ENCODE measurements at regions not wholly inside any gene's neighbourhood (a gene's known extent, or its start where the extent isn't known, plus 50 kb on each side); places are given as distances from the start of the nearest gene placed in this dataset.

GRCh38 chr12:114826244-114826643 is 142.3 kb upstream of the TBX3 start:
- Histone ChIP-seq H3K9ac (ENCODE audit: low read length in 5 of 5) (no peak overlapping the region), H3K27me3 (ENCODE audit: control insufficient read depth in 5 of 5, insufficient read depth in 4 of 5, low read length in 5 of 5) (peaks cover 0 to 4% (median 0%) of the 10 kb centered on the region in 5 donors), H3K4me3 (ENCODE audit: low read depth in 1 of 5, low read length in 5 of 5) (no peak overlapping the region), H3K36me3 (ENCODE audit: control insufficient read depth in 5 of 5, insufficient read depth in 5 of 5, low read length in 5 of 5) (no peaks in the 10 kb centered on the region), H3K4me1 (ENCODE audit: control insufficient read depth in 5 of 5, insufficient read depth in 5 of 5, low read length in 5 of 5) (no peaks in the 10 kb centered on the region), H3K27ac (ENCODE audit: low read depth, low read length) (no peak overlapping the region), H3K9me3 (ENCODE audit: control insufficient read depth in 5 of 5, low read length in 5 of 5) (no peaks in the 10 kb centered on the region)

GRCh38 chr12:114823724-114824123 is 139.7 kb upstream of the TBX3 start:
- no peak overlapping the region for H3K9ac ChIP-seq (ENCODE audit: low read length in 5 of 5)
- H3K27me3 ChIP-seq (ENCODE audit: control insufficient read depth in 5 of 5, insufficient read depth in 4 of 5, low read length in 5 of 5), result peaks cover 0 to 3% (median 0%) of the 10 kb centered on the region in 5 donors
- H3K4me1 ChIP-seq (ENCODE audit: control insufficient read depth in 5 of 5, insufficient read depth in 5 of 5, low read length in 5 of 5), result no peaks in the 10 kb centered on the region
- no peaks in the 10 kb centered on the region for H3K9me3 ChIP-seq (ENCODE audit: control insufficient read depth in 5 of 5, low read length in 5 of 5)
- no peak overlapping the region for H3K27ac ChIP-seq (ENCODE audit: low read depth, low read length)
- no peaks in the 10 kb centered on the region for H3K36me3 ChIP-seq (ENCODE audit: control insufficient read depth in 5 of 5, insufficient read depth in 5 of 5, low read length in 5 of 5)
- H3K4me3 ChIP-seq (ENCODE audit: low read depth in 1 of 5, low read length in 5 of 5), result no peak overlapping the region

- peaks cover 0 to 6% (median 0%) of the 10 kb centered on the region in 5 donors for H3K27me3 ChIP-seq (ENCODE audit: control insufficient read depth in 5 of 5, insufficient read depth in 4 of 5, low read length in 5 of 5)
- no peak overlapping the region for H3K9ac ChIP-seq (ENCODE audit: low read length in 5 of 5)
- H3K9me3 ChIP-seq (ENCODE audit: control insufficient read depth in 5 of 5, low read length in 5 of 5), result no peaks in the 10 kb centered on the region
- H3K4me1 ChIP-seq (ENCODE audit: control insufficient read depth in 5 of 5, insufficient read depth in 5 of 5, low read length in 5 of 5), result no peaks in the 10 kb centered on the region
- no peaks in the 10 kb centered on the region for H3K36me3 ChIP-seq (ENCODE audit: control insufficient read depth in 5 of 5, insufficient read depth in 5 of 5, low read length in 5 of 5)
- H3K4me3 ChIP-seq (ENCODE audit: low read depth in 1 of 5, low read length in 5 of 5), result no peak overlapping the region
- no peak overlapping the region for H3K27ac ChIP-seq (ENCODE audit: low read depth, low read length)
Measured at GRCh38 chr12:114821570-114821969, 137.6 kb upstream of the TBX3 start.

- Histone ChIP-seq H3K9ac (ENCODE audit: low read length in 5 of 5) (no peak overlapping the region), H3K9me3 (ENCODE audit: control insufficient read depth in 5 of 5, low read length in 5 of 5) (no peaks in the 10 kb centered on the region), H3K27ac (ENCODE audit: low read depth, low read length) (no peak overlapping the region), H3K27me3 (ENCODE audit: control insufficient read depth in 5 of 5, insufficient read depth in 4 of 5, low read length in 5 of 5) (peaks cover 0 to 5% (median 0%) of the 10 kb centered on the region in 5 donors), H3K4me1 (ENCODE audit: control insufficient read depth in 5 of 5, insufficient read depth in 5 of 5, low read length in 5 of 5) (no peaks in the 10 kb centered on the region), H3K4me3 (ENCODE audit: low read depth in 1 of 5, low read length in 5 of 5) (no peak overlapping the region), H3K36me3 (ENCODE audit: control insufficient read depth in 5 of 5, insufficient read depth in 5 of 5, low read length in 5 of 5) (no peaks in the 10 kb centered on the region)
Measured at GRCh38 chr12:114820796-114821195, 136.8 kb upstream of the TBX3 start.

- Histone ChIP-seq H3K9ac (ENCODE audit: low read length in 5 of 5) (no peak overlapping the region), H3K9me3 (ENCODE audit: control insufficient read depth in 5 of 5, low read length in 5 of 5) (no peaks in the 10 kb centered on the region), H3K27me3 (ENCODE audit: control insufficient read depth in 5 of 5, insufficient read depth in 4 of 5, low read length in 5 of 5) (peaks cover 0 to 5% (median 0%) of the 10 kb centered on the region in 5 donors), H3K4me3 (ENCODE audit: low read depth in 1 of 5, low read length in 5 of 5) (no peak overlapping the region), H3K27ac (ENCODE audit: low read depth, low read length) (no peak overlapping the region), H3K4me1 (ENCODE audit: control insufficient read depth in 5 of 5, insufficient read depth in 5 of 5, low read length in 5 of 5) (no peaks in the 10 kb centered on the region), H3K36me3 (ENCODE audit: control insufficient read depth in 5 of 5, insufficient read depth in 5 of 5, low read length in 5 of 5) (no peaks in the 10 kb centered on the region)
Measured at GRCh38 chr12:114817571-114818425, 133.8 kb upstream of the TBX3 start.

GRCh38 chr12:114815026-114815795 is 131.2 kb upstream of the TBX3 start:
- H3K27ac ChIP-seq (ENCODE audit: low read depth, low read length), result no peak overlapping the region
- peaks cover 0 to 5% (median 0%) of the 10 kb centered on the region in 5 donors for H3K27me3 ChIP-seq (ENCODE audit: control insufficient read depth in 5 of 5, insufficient read depth in 4 of 5, low read length in 5 of 5)
- H3K36me3 ChIP-seq (ENCODE audit: control insufficient read depth in 5 of 5, insufficient read depth in 5 of 5, low read length in 5 of 5), result no peaks in the 10 kb centered on the region
- no peaks in the 10 kb centered on the region for H3K9me3 ChIP-seq (ENCODE audit: control insufficient read depth in 5 of 5, low read length in 5 of 5)
- H3K9ac ChIP-seq (ENCODE audit: low read length in 5 of 5), result no peak overlapping the region
- H3K4me1 ChIP-seq (ENCODE audit: control insufficient read depth in 5 of 5, insufficient read depth in 5 of 5, low read length in 5 of 5), result no peaks in the 10 kb centered on the region
- H3K4me3 ChIP-seq (ENCODE audit: low read depth in 1 of 5, low read length in 5 of 5), result no peak overlapping the region

GRCh38 chr12:114812858-114813761 is 129.1 kb upstream of the TBX3 start:
- H3K27ac ChIP-seq (ENCODE audit: low read depth, low read length), result no peak overlapping the region
- no peak overlapping the region for H3K4me3 ChIP-seq (ENCODE audit: low read depth in 1 of 5, low read length in 5 of 5)
- H3K27me3 ChIP-seq (ENCODE audit: control insufficient read depth in 5 of 5, insufficient read depth in 4 of 5, low read length in 5 of 5), result peaks cover 0 to 9% (median 5%) of the 10 kb centered on the region in 5 donors
- H3K9ac ChIP-seq (ENCODE audit: low read length in 5 of 5), result no peak overlapping the region
- no peaks in the 10 kb centered on the region for H3K9me3 ChIP-seq (ENCODE audit: control insufficient read depth in 5 of 5, low read length in 5 of 5)
- H3K4me1 ChIP-seq (ENCODE audit: control insufficient read depth in 5 of 5, insufficient read depth in 5 of 5, low read length in 5 of 5), result no peaks in the 10 kb centered on the region
- no peaks in the 10 kb centered on the region for H3K36me3 ChIP-seq (ENCODE audit: control insufficient read depth in 5 of 5, insufficient read depth in 5 of 5, low read length in 5 of 5)

GRCh38 chr12:114812384-114812783 is 128.4 kb upstream of the TBX3 start:
- no peaks in the 10 kb centered on the region for H3K9me3 ChIP-seq (ENCODE audit: control insufficient read depth in 5 of 5, low read length in 5 of 5)
- no peaks in the 10 kb centered on the region for H3K4me1 ChIP-seq (ENCODE audit: control insufficient read depth in 5 of 5, insufficient read depth in 5 of 5, low read length in 5 of 5)
- H3K27ac ChIP-seq (ENCODE audit: low read depth, low read length), result no peak overlapping the region
- H3K4me3 ChIP-seq (ENCODE audit: low read depth in 1 of 5, low read length in 5 of 5), result no peak overlapping the region
- peaks cover 0 to 7% (median 4%) of the 10 kb centered on the region in 5 donors for H3K27me3 ChIP-seq (ENCODE audit: control insufficient read depth in 5 of 5, insufficient read depth in 4 of 5, low read length in 5 of 5)
- no peaks in the 10 kb centered on the region for H3K36me3 ChIP-seq (ENCODE audit: control insufficient read depth in 5 of 5, insufficient read depth in 5 of 5, low read length in 5 of 5)
- H3K9ac ChIP-seq (ENCODE audit: low read length in 5 of 5), result no peak overlapping the region

- Histone ChIP-seq H3K27ac (ENCODE audit: low read depth, low read length) (no peak overlapping the region), H3K4me1 (ENCODE audit: control insufficient read depth in 5 of 5, insufficient read depth in 5 of 5, low read length in 5 of 5) (no peaks in the 10 kb centered on the region), H3K36me3 (ENCODE audit: control insufficient read depth in 5 of 5, insufficient read depth in 5 of 5, low read length in 5 of 5) (no peaks in the 10 kb centered on the region), H3K9ac (ENCODE audit: low read length in 5 of 5) (no peak overlapping the region), H3K4me3 (ENCODE audit: low read depth in 1 of 5, low read length in 5 of 5) (no peak overlapping the region), H3K27me3 (ENCODE audit: control insufficient read depth in 5 of 5, insufficient read depth in 4 of 5, low read length in 5 of 5) (peaks cover 0 to 7% (median 4%) of the 10 kb centered on the region in 5 donors), H3K9me3 (ENCODE audit: control insufficient read depth in 5 of 5, low read length in 5 of 5) (no peaks in the 10 kb centered on the region)
Measured at GRCh38 chr12:114809097-114809496, 125.1 kb upstream of the TBX3 start.
